ENCODE measurements at regions not wholly inside any gene's neighbourhood (a gene's known extent, or its start where the extent isn't known, plus 50 kb on each side); places are given as distances from the start of the nearest gene placed in this dataset.

GRCh38 chr17:14559264-14560119, 258.6 kb downstream of the HS3ST3B1 start:
- Mint-ChIP-seq H3K4me3 (no peak overlapping the region), H3K4me1 (no peaks in the 10 kb centered on the region), H3K27me3 (peaks cover 5% of the 10 kb centered on the region), H3K36me3 (ENCODE audit: low read depth) (no peaks in the 10 kb centered on the region), H3K9me3 (no peaks in the 10 kb centered on the region), H3K27ac (no peak overlapping the region)
- ChIA-PET POLR2A (interaction anchor here (0.7 kb wide), 1 partner anchor 410 kb away, joined by 4 read pairs; no protein-coding TSS in a partner anchor), CTCF (no interaction called here)
- no peak for TF ChIP-seq CTCF (IDR thresholded peaks at IDR 0.05)
- no peak for ATAC-seq (ENCODE audit: low read depth)
- intact Hi-C loops (cut with micrococcal nuclease) = loop anchor here (5.0 kb wide), 1 partner anchor 202 kb away; no protein-coding TSS in a partner anchor
- DNase-seq = no peak

- no peaks in the 10 kb centered on the region for H3K36me3 Mint-ChIP-seq (ENCODE audit: low read depth)
- no peak for ATAC-seq (ENCODE audit: low read depth)
- no peaks in the 10 kb centered on the region for H3K9me3 Mint-ChIP-seq
- DNase-seq = no peak
- H3K27me3 Mint-ChIP-seq = no peaks in the 10 kb centered on the region
- no peaks in the 10 kb centered on the region for H3K4me1 Mint-ChIP-seq
- ChIA-PET CTCF (no interaction called here), POLR2A (no interaction called here)
- intact Hi-C loops (cut with micrococcal nuclease) = loop anchor here (5.0 kb wide), 1 partner anchor 200 kb away; no protein-coding TSS in a partner anchor
- H3K27ac Mint-ChIP-seq = no peak overlapping the region
- TF ChIP-seq CTCF (IDR thresholded peaks at IDR 0.05) = no peak
- no peak overlapping the region for H3K4me3 Mint-ChIP-seq
Measured at GRCh38 chr17:14557480-14557879, 256.6 kb downstream of the HS3ST3B1 start.

GRCh38 chr17:14553847-14554246, 253.0 kb downstream of the HS3ST3B1 start:
- no peak for TF ChIP-seq CTCF (IDR thresholded peaks at IDR 0.05)
- Mint-ChIP-seq H3K27me3 (peaks cover 1% of the 10 kb centered on the region), H3K4me3 (no peak overlapping the region), H3K9me3 (no peaks in the 10 kb centered on the region), H3K27ac (no peak overlapping the region), H3K36me3 (ENCODE audit: low read depth) (no peaks in the 10 kb centered on the region), H3K4me1 (peaks cover 3% of the 10 kb centered on the region)
- ATAC-seq (ENCODE audit: low read depth) = no peak
- DNase-seq = no peak
- CTCF ChIA-PET = no interaction called here
- POLR2A ChIA-PET = no interaction called here
- intact Hi-C loops (cut with micrococcal nuclease) = loop anchor here (2.0 kb wide), 1 partner anchor 959 kb away; no protein-coding TSS in a partner anchor

- Mint-ChIP-seq H3K4me3 (no peak overlapping the region), H3K36me3 (ENCODE audit: low read depth) (no peaks in the 10 kb centered on the region), H3K4me1 (peaks cover 4% of the 10 kb centered on the region), H3K27ac (no peak overlapping the region), H3K27me3 (peaks cover 7% of the 10 kb centered on the region), H3K9me3 (no peaks in the 10 kb centered on the region)
- intact Hi-C loops (cut with micrococcal nuclease) = no loop called here
- no peak for ATAC-seq (ENCODE audit: low read depth)
- no peak for DNase-seq
- ChIA-PET CTCF (no interaction called here), POLR2A (no interaction called here)
- TF ChIP-seq CTCF (IDR thresholded peaks at IDR 0.05) = no peak
Measured at GRCh38 chr17:14552306-14552705, 251.4 kb downstream of the HS3ST3B1 start.

- no peak overlapping the region for H3K4me3 Mint-ChIP-seq
- H3K36me3 Mint-ChIP-seq (ENCODE audit: low read depth) = no peaks in the 10 kb centered on the region
- H3K4me1 Mint-ChIP-seq = peaks cover 7% of the 10 kb centered on the region
- ATAC-seq (ENCODE audit: low read depth) (no peak), DNase-seq (no peak)
- H3K27ac Mint-ChIP-seq = no peak overlapping the region
- POLR2A ChIA-PET = no interaction called here
- peaks cover 1% of the 10 kb centered on the region for H3K9me3 Mint-ChIP-seq
- TF ChIP-seq CTCF (IDR thresholded peaks at IDR 0.05) = no peak
- intact Hi-C loops (cut with micrococcal nuclease) = no loop called here
- peaks cover 15% of the 10 kb centered on the region for H3K27me3 Mint-ChIP-seq
- CTCF ChIA-PET = no interaction called here
Measured at GRCh38 chr17:14547556-14547955, 246.7 kb downstream of the HS3ST3B1 start.

Data from activated B cell treated with CpG ODN at 0.5 μM for 24 hours (primary cell).